ENCODE measurements at regions not wholly inside any gene's neighbourhood (a gene's known extent, or its start where the extent isn't known, plus 50 kb on each side); places are given as distances from the start of the nearest gene placed in this dataset.

GRCh38 chr3:3286014-3286413, 106.5 kb upstream of the CRBN start:
- Mint-ChIP-seq H3K27me3 (no peaks in the 10 kb centered on the region), H3K36me3 (ENCODE audit: low read depth) (no peaks in the 10 kb centered on the region), H3K4me3 (no peak overlapping the region), H3K27ac (no peak overlapping the region), H3K9me3 (peaks cover 25% of the 10 kb centered on the region), H3K4me1 (ENCODE audit: low read depth) (no peaks in the 10 kb centered on the region)
- intact Hi-C loops (cut with micrococcal nuclease): no loop called here

DNA sequence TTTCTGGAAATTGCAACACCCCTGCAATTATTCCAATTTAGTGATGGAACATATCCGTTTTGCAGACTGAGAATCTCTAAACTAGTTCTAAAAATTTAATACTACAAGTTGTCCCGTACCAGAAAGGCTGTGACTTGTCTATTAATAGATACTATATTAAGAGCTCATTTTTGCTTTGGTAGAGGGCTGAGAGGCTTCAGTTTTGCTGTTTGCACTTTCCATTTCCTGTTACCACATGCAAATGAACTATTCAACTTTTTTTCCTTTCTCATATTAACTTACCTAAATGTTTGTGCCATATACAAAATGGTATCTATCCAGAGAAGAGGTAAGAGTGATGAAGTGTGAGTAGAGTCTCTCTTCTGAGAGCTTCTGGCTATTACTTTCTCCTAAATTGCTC, 101.5 kb upstream of the CRBN start:
- H3K36me3 Mint-ChIP-seq (ENCODE audit: low read depth): no peaks in the 10 kb centered on the region

DNA sequence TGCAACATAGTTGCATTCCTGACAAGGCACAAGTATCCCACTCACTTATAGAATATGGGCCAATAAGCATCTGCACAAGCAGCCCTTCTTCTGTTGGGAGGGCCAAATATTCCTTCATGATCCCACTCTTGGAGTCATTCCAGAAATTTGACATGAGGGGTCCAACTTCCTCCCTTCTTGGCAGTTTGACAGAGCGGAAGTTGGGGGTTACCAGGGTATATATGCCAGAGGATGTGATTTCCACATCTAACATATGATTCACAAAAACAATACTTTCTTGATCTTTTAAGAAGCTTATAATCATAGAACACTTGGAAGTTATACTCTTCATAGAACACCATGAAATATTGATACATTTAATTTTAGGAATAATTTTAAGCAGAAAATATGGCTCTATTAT, 100.9 kb upstream of the CRBN start:
- Mint-ChIP-seq H3K27ac (no peak overlapping the region), H3K4me1 (ENCODE audit: low read depth) (no peaks in the 10 kb centered on the region), H3K9me3 (peaks cover 11% of the 10 kb centered on the region), H3K27me3 (no peaks in the 10 kb centered on the region), H3K4me3 (no peak overlapping the region), H3K36me3 (ENCODE audit: low read depth) (no peaks in the 10 kb centered on the region)
- intact Hi-C loops (cut with micrococcal nuclease): no loop called here

More for the DNA sequence above, 101.5 kb upstream of the CRBN start:
- peaks cover 17% of the 10 kb centered on the region for H3K9me3 Mint-ChIP-seq
- H3K27me3 Mint-ChIP-seq: no peaks in the 10 kb centered on the region
- intact Hi-C loops (cut with micrococcal nuclease): no loop called here
- H3K27ac Mint-ChIP-seq: no peak overlapping the region
- H3K4me3 Mint-ChIP-seq: no peak overlapping the region
- H3K4me1 Mint-ChIP-seq (ENCODE audit: low read depth): no peaks in the 10 kb centered on the region

DNA sequence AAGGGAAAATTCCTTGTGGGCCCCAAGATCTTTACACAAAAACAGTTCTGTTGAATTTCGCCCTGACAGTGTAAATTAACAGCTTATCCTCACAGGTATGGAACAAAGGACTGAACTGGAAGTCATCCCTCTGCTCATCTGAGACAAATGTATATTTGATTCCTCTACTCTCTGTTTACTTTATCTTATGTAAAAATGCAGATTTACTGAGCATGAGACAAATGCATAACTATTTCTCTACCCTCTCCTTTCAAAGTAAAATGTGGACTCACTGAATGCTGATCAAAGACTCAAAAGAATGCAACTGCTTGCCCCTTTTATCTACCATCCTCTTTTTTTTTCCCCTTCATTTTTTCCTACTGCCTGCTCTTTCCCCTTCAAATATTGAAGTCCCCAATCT, 98.6 kb upstream of the CRBN start:
- H3K4me3 Mint-ChIP-seq: no peak overlapping the region
- intact Hi-C loops (cut with micrococcal nuclease): no loop called here
- H3K27me3 Mint-ChIP-seq: no peaks in the 10 kb centered on the region

GRCh38 chr3:3276630-3277029, 97.1 kb upstream of the CRBN start:
- H3K27me3 Mint-ChIP-seq: no peaks in the 10 kb centered on the region
- H3K4me1 Mint-ChIP-seq (ENCODE audit: low read depth): no peaks in the 10 kb centered on the region
- H3K9me3 Mint-ChIP-seq: no peaks in the 10 kb centered on the region
- intact Hi-C loops (cut with micrococcal nuclease): no loop called here
- H3K4me3 Mint-ChIP-seq: no peak overlapping the region
- H3K36me3 Mint-ChIP-seq (ENCODE audit: low read depth): no peaks in the 10 kb centered on the region
- H3K27ac Mint-ChIP-seq: no peak overlapping the region

More for the DNA sequence above, 98.6 kb upstream of the CRBN start:
- Mint-ChIP-seq H3K27ac (no peak overlapping the region), H3K4me1 (ENCODE audit: low read depth) (no peaks in the 10 kb centered on the region), H3K9me3 (no peaks in the 10 kb centered on the region), H3K36me3 (ENCODE audit: low read depth) (no peaks in the 10 kb centered on the region)

GRCh38 chr3:3264796-3265195, 85.3 kb upstream of the CRBN start:
- no peaks in the 10 kb centered on the region for H3K9me3 Mint-ChIP-seq
- intact Hi-C loops (cut with micrococcal nuclease): no loop called here
- H3K27ac Mint-ChIP-seq: no peak overlapping the region
- H3K4me1 Mint-ChIP-seq (ENCODE audit: low read depth): no peaks in the 10 kb centered on the region
- H3K4me3 Mint-ChIP-seq: no peak overlapping the region
- no peaks in the 10 kb centered on the region for H3K27me3 Mint-ChIP-seq
- no peaks in the 10 kb centered on the region for H3K36me3 Mint-ChIP-seq (ENCODE audit: low read depth)

- Mint-ChIP-seq H3K27me3 (no peaks in the 10 kb centered on the region), H3K36me3 (ENCODE audit: low read depth) (no peaks in the 10 kb centered on the region), H3K4me3 (no peak overlapping the region), H3K27ac (no peak overlapping the region), H3K9me3 (no peaks in the 10 kb centered on the region), H3K4me1 (ENCODE audit: low read depth) (no peaks in the 10 kb centered on the region)
- intact Hi-C loops (cut with micrococcal nuclease): no loop called here
Observed at GRCh38 chr3:3260870-3261269, 81.4 kb upstream of the CRBN start.

DNA sequence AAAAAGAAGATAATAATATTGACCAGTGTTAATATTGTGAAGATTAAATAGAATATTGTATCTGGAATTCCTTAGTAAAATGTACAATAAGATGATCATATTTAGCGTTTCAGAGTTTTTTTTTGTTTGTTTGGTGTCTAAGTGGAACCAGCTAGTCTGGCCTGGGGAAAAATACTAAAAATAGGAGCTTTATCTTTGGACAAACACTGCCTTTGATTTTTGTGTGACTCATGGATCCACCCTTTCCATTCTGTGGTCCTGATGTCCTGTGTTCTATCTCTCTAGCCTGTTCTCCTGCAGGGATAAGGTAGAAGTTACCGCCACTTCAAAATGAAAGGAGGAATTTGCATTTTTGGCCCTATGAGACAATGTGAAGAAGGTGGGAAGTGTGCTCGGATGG, 79.7 kb upstream of the CRBN start:
- Mint-ChIP-seq H3K4me3 (no peak overlapping the region), H3K9me3 (no peaks in the 10 kb centered on the region), H3K27me3 (no peaks in the 10 kb centered on the region), H3K4me1 (ENCODE audit: low read depth) (no peaks in the 10 kb centered on the region), H3K27ac (no peak overlapping the region), H3K36me3 (ENCODE audit: low read depth) (no peaks in the 10 kb centered on the region)
- intact Hi-C loops (cut with micrococcal nuclease): no loop called here

DNA sequence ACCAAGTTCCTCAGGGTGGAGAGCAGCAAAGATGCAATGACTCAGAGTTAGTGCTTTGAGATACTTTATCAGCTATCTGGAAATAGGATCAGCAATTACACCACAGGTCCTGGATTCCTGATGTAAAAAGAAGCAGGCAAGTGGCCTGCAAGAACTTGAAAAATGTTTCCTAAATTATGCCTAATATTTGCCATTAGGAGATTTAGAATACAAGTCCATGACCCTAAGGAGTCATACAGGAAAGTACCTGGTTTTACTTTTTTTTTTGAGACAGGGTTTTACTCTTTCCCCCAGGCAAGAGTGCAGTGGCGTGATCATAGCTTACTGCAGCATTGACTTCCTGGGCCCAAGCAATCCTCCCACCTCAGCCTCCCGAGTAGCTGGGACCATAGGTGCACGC, 78.8 kb upstream of the CRBN start:
- intact Hi-C loops (cut with micrococcal nuclease): no loop called here

GRCh38 chr3:3241596-3241995, 62.1 kb upstream of the CRBN start:
- Mint-ChIP-seq H3K27me3 (no peaks in the 10 kb centered on the region), H3K4me1 (ENCODE audit: low read depth) (no peaks in the 10 kb centered on the region), H3K4me3 (no peak overlapping the region), H3K9me3 (no peaks in the 10 kb centered on the region), H3K36me3 (ENCODE audit: low read depth) (no peaks in the 10 kb centered on the region), H3K27ac (no peak overlapping the region)
- intact Hi-C loops (cut with micrococcal nuclease): no loop called here

More for the DNA sequence above, 78.8 kb upstream of the CRBN start:
- Mint-ChIP-seq H3K27ac (no peak overlapping the region), H3K9me3 (no peaks in the 10 kb centered on the region), H3K36me3 (ENCODE audit: low read depth) (no peaks in the 10 kb centered on the region), H3K27me3 (no peaks in the 10 kb centered on the region), H3K4me3 (no peak overlapping the region), H3K4me1 (ENCODE audit: low read depth) (no peaks in the 10 kb centered on the region)

GRCh38 chr3:3240986-3241385, 61.5 kb upstream of the CRBN start:
- intact Hi-C loops (cut with micrococcal nuclease): no loop called here
- H3K4me3 Mint-ChIP-seq: no peak overlapping the region
- no peaks in the 10 kb centered on the region for H3K9me3 Mint-ChIP-seq
- no peak overlapping the region for H3K27ac Mint-ChIP-seq
- H3K4me1 Mint-ChIP-seq (ENCODE audit: low read depth): no peaks in the 10 kb centered on the region
- H3K36me3 Mint-ChIP-seq (ENCODE audit: low read depth): no peaks in the 10 kb centered on the region
- no peaks in the 10 kb centered on the region for H3K27me3 Mint-ChIP-seq

- Mint-ChIP-seq H3K27me3 (no peaks in the 10 kb centered on the region), H3K4me1 (ENCODE audit: low read depth) (no peaks in the 10 kb centered on the region), H3K27ac (no peak overlapping the region), H3K36me3 (ENCODE audit: low read depth) (no peaks in the 10 kb centered on the region), H3K9me3 (no peaks in the 10 kb centered on the region), H3K4me3 (no peak overlapping the region)
- intact Hi-C loops (cut with micrococcal nuclease): no loop called here
Observed at GRCh38 chr3:3237979-3238378, 58.5 kb upstream of the CRBN start.

DNA sequence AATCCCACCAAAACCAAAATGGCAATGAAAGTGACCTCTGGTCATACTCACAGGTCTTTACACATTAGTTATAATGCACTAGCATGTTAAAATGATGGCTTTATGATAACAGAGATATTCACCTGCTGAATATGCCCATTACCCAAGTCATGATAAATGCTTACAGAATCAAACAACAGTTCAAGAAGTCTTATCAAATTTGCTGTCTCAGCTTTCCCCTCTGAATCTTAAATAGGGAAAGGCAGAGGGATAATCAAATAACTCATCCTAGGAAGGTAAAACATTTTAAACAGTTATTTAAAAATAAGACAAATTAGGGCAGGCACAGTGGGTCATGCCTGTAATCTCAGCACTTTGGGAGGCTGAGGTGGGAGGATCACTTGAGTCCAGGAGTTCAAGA, 52.8 kb upstream of the CRBN start:
- no peaks in the 10 kb centered on the region for H3K4me1 Mint-ChIP-seq (ENCODE audit: low read depth)
- H3K9me3 Mint-ChIP-seq: peaks cover 22% of the 10 kb centered on the region
- no peak overlapping the region for H3K27ac Mint-ChIP-seq
- H3K36me3 Mint-ChIP-seq (ENCODE audit: low read depth): no peaks in the 10 kb centered on the region
- H3K4me3 Mint-ChIP-seq: no peak overlapping the region
- intact Hi-C loops (cut with micrococcal nuclease): no loop called here
- no peaks in the 10 kb centered on the region for H3K27me3 Mint-ChIP-seq

All from dendritic cell treated with granulocyte-macrophage colony-stimulating factor and Interleukin-4, amounts not matched to agents 40 ng/mL and 50 ng/mL, for 4 days (primary cell).